HCT116 (cell line): ENCODE measurements at regions not wholly inside any gene's neighbourhood (a gene's known extent, or its start where the extent isn't known, plus 50 kb on each side); places are given as distances from the start of the nearest gene placed in this dataset.

ENCODE experiments used
- ATAC-seq: fragments of 200-7000 bp; cut with Tn5 transposase; 2 replicates; pipeline ENCODE4 v1.9.1; 2020; ENCODE audit warnings: mild to moderate bottlenecking, moderate library complexity
- BruUV-seq: library from RNA; stranded (reverse); fragments of 400-500 nt; replicated peaks from 2 replicates; lab custom pipeline; 2021; lab: Mats Ljungman, UMichigan
- CTCF ChIA-PET: fragments of 300-600 bp; sonication (Branson Sonifier 250); formaldehyde crosslinking; loops from one replicate; lab custom pipeline; 2021; ENCODE audit warnings: antibody characterized with exemption; lab: Charles Lee
- POLR2A ChIA-PET: fragments of 300-600, 350-600 bp; sonication (Branson Sonifier 250); formaldehyde crosslinking; loops from one replicate; lab custom pipeline; 2021; ENCODE audit warnings: antibody characterized with exemption; lab: Charles Lee
- RAD21 ChIA-PET, 2 experiments: fragments of 300-600 bp; sonication (Branson Sonifier 250); formaldehyde crosslinking; loops; one replicate each; lab custom pipeline; 2023; ENCODE audit warnings: low total read pairs in 2 of 2; ENCODE audit not compliant: uncharacterized antibody in 2 of 2, unreplicated experiment in 2 of 2, low non-redundant PET in 1 of 2; lab: Charles Lee
- DNase-seq: peaks from one replicate; pipeline ENCODE4 v3.0.0-alpha.2; 2010; ENCODE audit warnings: low read depth, low spot score
- H2AFZ ChIP-seq: fragments of 200-600 bp; shearing (Covaris generic), sonication (generic); 2 replicates; pipeline ENCODE4 v1.6.1; 2017; ENCODE audit warnings: low read depth, mixed run types, mixed read lengths, antibody characterized with exemption, low read length; ENCODE audit not compliant: poor library complexity, severe bottlenecking
- H3K27ac ChIP-seq: 2 replicates; pipeline ENCODE4 v1.5.1; 2012; ENCODE audit warnings: low read depth, low read length
- H3K27me3 ChIP-seq: fragments of 200-600 bp; sonication (generic); 2 replicates; pipeline ENCODE4 v1.6.1; 2016; ENCODE audit warnings: mixed run types, low read length, mixed read lengths; ENCODE audit not compliant: insufficient read depth
- H3K36me3 ChIP-seq, 2 experiments: fragments of 200-500 bp in 1 of 2; fragments of 200-600 bp in 1 of 2; sonication (Bioruptor generic) in 1 of 2; sonication (generic) in 1 of 2; 2 replicates each; pipeline versions ENCODE4 v1.5.1 to v1.6.1; 2014 to 2016; ENCODE audit warnings: low read length in 2 of 2, inconsistent platforms in 1 of 2, mixed read lengths in 1 of 2, mixed run types in 1 of 2; ENCODE audit not compliant: insufficient read depth in 2 of 2, control insufficient read depth in 1 of 2
- H3K4me1 ChIP-seq, 2 experiments: fragments of 200-600 bp in 1 of 2; sonication (generic) in 1 of 2; 2 replicates each; pipeline versions ENCODE4 v1.5.1 to v1.6.1; 2012 to 2017; ENCODE audit warnings: low read length in 2 of 2, inconsistent platforms in 1 of 2, mild to moderate bottlenecking in 1 of 2, mixed read lengths in 1 of 2, mixed run types in 1 of 2, moderate library complexity in 1 of 2; ENCODE audit not compliant: insufficient read depth in 2 of 2, control insufficient read depth in 1 of 2
- H3K4me2 ChIP-seq: fragments of 200-600 bp; sonication (generic); 2 replicates; pipeline ENCODE4 v1.6.1; 2017; ENCODE audit warnings: mixed run types, low read length, mixed read lengths
- H3K4me3 ChIP-seq, 2 experiments: fragments of 200-600 bp in 1 of 2; sonication (generic) in 1 of 2; replicated peaks in 1 of 2; 2 replicates each; pipeline ENCODE4 v1.5.1; 2011 to 2016; ENCODE audit warnings: low read length in 2 of 2, control low read depth in 1 of 2, low read depth in 1 of 2, mild to moderate bottlenecking in 1 of 2, mixed read lengths in 1 of 2, mixed run types in 1 of 2
- H3K79me2 ChIP-seq: fragments of 200-600 bp; sonication (generic); 2 replicates; pipeline ENCODE4 v1.6.1; 2017; ENCODE audit warnings: mild to moderate bottlenecking, mixed run types, low read length, moderate library complexity, mixed read lengths; ENCODE audit not compliant: insufficient read depth
- H3K9ac ChIP-seq: fragments of 200-600 bp; sonication (generic); 2 replicates; pipeline ENCODE4 v1.6.1; 2016; ENCODE audit warnings: low read length, mixed read lengths
- H3K9me2 ChIP-seq: fragments of 200-600 bp; sonication (generic), shearing (Covaris generic); 2 replicates; pipeline ENCODE4 v1.6.1; 2017; ENCODE audit warnings: mixed run types, mild to moderate bottlenecking, moderate library complexity; ENCODE audit not compliant: insufficient read depth
- H3K9me3 ChIP-seq, 2 experiments: fragments of 200-500 bp in 1 of 2; fragments of 200-600 bp in 1 of 2; sonication (Bioruptor generic) in 1 of 2; sonication (generic) in 1 of 2; 2 replicates each; pipeline ENCODE4 v1.6.1; 2014 to 2017; ENCODE audit warnings: low read length in 2 of 2, mixed read lengths in 2 of 2, inconsistent platforms in 1 of 2, low read depth in 1 of 2, mild to moderate bottlenecking in 1 of 2, mixed run types in 1 of 2, moderate library complexity in 1 of 2; ENCODE audit not compliant: control insufficient read depth in 1 of 2, insufficient read depth in 1 of 2
- H4K20me1 ChIP-seq: fragments of 200-600 bp; sonication (generic), shearing (Covaris generic); 2 replicates; pipeline ENCODE4 v1.6.1; 2017; ENCODE audit warnings: mixed run types, mild to moderate bottlenecking, moderate library complexity; ENCODE audit not compliant: insufficient read depth
- CEBPB ChIP-seq: IDR thresholded peaks from 2 replicates; pipeline ENCODE4 v1.6.1; 2012; ENCODE audit warnings: low read depth
- ELF1 ChIP-seq: IDR thresholded peaks from 2 replicates; pipeline ENCODE4 v1.6.1; 2012; ENCODE audit warnings: low read depth, borderline replicate concordance
- EZH2 ChIP-seq: fragments of 200-600 bp; sonication (generic); IDR thresholded peaks from 2 replicates; pipeline ENCODE4 v1.6.1; 2017; ENCODE audit warnings: antibody characterized with exemption, mixed run types
- EZH2phosphoT487 ChIP-seq: fragments of 200-600 bp; IDR thresholded peaks from 2 replicates; pipeline ENCODE4 v1.6.1; 2018; ENCODE audit warnings: antibody characterized with exemption, borderline replicate concordance
- FOSL1 ChIP-seq: IDR thresholded peaks from 2 replicates; pipeline ENCODE4 v1.6.1; 2012; ENCODE audit warnings: low read depth
- JUND ChIP-seq: IDR thresholded peaks from 2 replicates; pipeline ENCODE4 v1.6.1; 2012
- POLR2A ChIP-seq: IDR thresholded peaks from 2 replicates; pipeline ENCODE4 v1.7.0; 2011; ENCODE audit warnings: borderline replicate concordance; ENCODE audit not compliant: insufficient read depth, insufficient read length; ENCODE audit errors: extremely low read depth
- SRF ChIP-seq: IDR thresholded peaks from 2 replicates; pipeline ENCODE4 v1.6.1; 2012; ENCODE audit warnings: low read depth
- YY1 ChIP-seq: IDR thresholded peaks from 2 replicates; pipeline ENCODE4 v1.6.1; 2011; ENCODE audit warnings: low read length, low read depth, moderate library complexity, mild to moderate bottlenecking; ENCODE audit not compliant: insufficient replicate concordance; ENCODE audit errors: extremely low read depth
- ZFX ChIP-seq: fragments of 450-650 bp; IDR thresholded peaks from 2 replicates; pipeline ENCODE4 v1.6.1; 2017
- intact Hi-C: fragments of 100-400 bp; cut with micrococcal nuclease; formaldehyde crosslinking; loops from 2 replicates; pipeline ENCODE4 v1.10.0; 2022
- TF ChIP-seq, protein P1 (sequence below): IDR thresholded peaks from 2 replicates; pipeline ENCODE4 v1.6.1; 2012
- TF ChIP-seq, protein P2 (sequence below): IDR thresholded peaks from 2 replicates; pipeline ENCODE4 v1.6.1; 2012; ENCODE audit warnings: low read depth

DNA sequence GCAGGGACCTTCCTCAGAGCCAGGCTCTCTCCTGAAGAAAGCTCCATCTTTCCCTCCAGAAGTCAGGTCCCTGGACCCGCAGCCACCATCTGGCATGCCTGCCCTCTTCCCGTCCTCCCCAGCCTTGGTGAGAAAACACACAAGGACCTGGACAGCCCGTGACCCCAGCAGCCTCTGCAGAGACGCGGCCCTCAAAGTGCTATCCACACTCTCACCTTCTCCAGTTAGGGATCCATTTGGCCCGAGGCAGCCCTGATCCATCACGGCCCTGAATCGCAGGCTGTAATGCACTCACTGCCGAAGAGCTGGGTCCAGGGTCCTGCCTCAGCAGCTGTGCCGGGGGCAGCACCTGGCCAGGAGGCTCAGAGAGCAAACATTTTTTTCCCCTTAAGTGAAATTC, 185.1 kb downstream of the OLFM1 start:
- H3K27ac ChIP-seq: no peak overlapping the region
- RAD21 ChIA-PET: no interaction called here
- no peak overlapping the region for H3K4me2 ChIP-seq
- no peak for TF ChIP-seq EZH2
- TF ChIP-seq POLR2A: no peak
- TF ChIP-seq ELF1: no peak
- TF ChIP-seq ZFX: no peak
- TF ChIP-seq SRF: no peak
- TF ChIP-seq FOSL1: no peak
- no peak for TF ChIP-seq EZH2phosphoT487
- no peak for TF ChIP-seq YY1
- no peak for TF ChIP-seq JUND
- TF ChIP-seq CEBPB: no peak
- TF ChIP-seq, protein P1, sequence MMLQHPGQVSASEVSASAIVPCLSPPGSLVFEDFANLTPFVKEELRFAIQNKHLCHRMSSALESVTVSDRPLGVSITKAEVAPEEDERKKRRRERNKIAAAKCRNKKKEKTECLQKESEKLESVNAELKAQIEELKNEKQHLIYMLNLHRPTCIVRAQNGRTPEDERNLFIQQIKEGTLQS: no peak
- TF ChIP-seq, protein P2, sequence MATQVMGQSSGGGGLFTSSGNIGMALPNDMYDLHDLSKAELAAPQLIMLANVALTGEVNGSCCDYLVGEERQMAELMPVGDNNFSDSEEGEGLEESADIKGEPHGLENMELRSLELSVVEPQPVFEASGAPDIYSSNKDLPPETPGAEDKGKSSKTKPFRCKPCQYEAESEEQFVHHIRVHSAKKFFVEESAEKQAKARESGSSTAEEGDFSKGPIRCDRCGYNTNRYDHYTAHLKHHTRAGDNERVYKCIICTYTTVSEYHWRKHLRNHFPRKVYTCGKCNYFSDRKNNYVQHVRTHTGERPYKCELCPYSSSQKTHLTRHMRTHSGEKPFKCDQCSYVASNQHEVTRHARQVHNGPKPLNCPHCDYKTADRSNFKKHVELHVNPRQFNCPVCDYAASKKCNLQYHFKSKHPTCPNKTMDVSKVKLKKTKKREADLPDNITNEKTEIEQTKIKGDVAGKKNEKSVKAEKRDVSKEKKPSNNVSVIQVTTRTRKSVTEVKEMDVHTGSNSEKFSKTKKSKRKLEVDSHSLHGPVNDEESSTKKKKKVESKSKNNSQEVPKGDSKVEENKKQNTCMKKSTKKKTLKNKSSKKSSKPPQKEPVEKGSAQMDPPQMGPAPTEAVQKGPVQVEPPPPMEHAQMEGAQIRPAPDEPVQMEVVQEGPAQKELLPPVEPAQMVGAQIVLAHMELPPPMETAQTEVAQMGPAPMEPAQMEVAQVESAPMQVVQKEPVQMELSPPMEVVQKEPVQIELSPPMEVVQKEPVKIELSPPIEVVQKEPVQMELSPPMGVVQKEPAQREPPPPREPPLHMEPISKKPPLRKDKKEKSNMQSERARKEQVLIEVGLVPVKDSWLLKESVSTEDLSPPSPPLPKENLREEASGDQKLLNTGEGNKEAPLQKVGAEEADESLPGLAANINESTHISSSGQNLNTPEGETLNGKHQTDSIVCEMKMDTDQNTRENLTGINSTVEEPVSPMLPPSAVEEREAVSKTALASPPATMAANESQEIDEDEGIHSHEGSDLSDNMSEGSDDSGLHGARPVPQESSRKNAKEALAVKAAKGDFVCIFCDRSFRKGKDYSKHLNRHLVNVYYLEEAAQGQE: no peak
- H3K27me3 ChIP-seq: peaks cover 16% of the 10 kb centered on the region; the same call in 1 of the 2 replicates
- H4K20me1 ChIP-seq: no peaks in the 10 kb centered on the region
- peaks cover 5 to 7% of the 10 kb centered on the region in 2 experiments; a peak in 3 of 4 replicates for H3K4me1 ChIP-seq
- intact Hi-C loops: loop anchor here (10.0 kb wide), 1 partner anchor 58 kb away; no protein-coding TSS in a partner anchor
- H3K9me2 ChIP-seq: no peaks in the 10 kb centered on the region
- no peaks in the 10 kb centered on the region for H3K79me2 ChIP-seq
- no peak overlapping the region for H2AFZ ChIP-seq
- CTCF ChIA-PET: no interaction called here
- H3K9me3 ChIP-seq: no peaks in the 10 kb centered on the region
- no peak for ATAC-seq
- no peak for DNase-seq
- no peaks in the 10 kb centered on the region for H3K36me3 ChIP-seq
- no peak overlapping the region for H3K9ac ChIP-seq
- POLR2A ChIA-PET: no interaction called here
- BruUV-seq: no TSS peak
- H3K4me3 ChIP-seq: no peak overlapping the region
